ENCODE measurements at regions not wholly inside any gene's neighbourhood (a gene's known extent, or its start where the extent isn't known, plus 50 kb on each side); places are given as distances from the start of the nearest gene placed in this dataset.

- TF ChIP-seq ZBTB11 (CRISPR knock-in tag; IDR thresholded peaks at IDR 0.05) (no peak), RBBP5 (conservative IDR thresholded peaks at IDR 0.05) (no peak), IKZF2 (IDR thresholded peaks at IDR 0.05) (no peak), POLR2A (IDR thresholded peaks at IDR 0.05; ENCODE audit: low read depth, low read length) (no peak), CHD2 (IDR thresholded peaks at IDR 0.05; ENCODE audit: borderline replicate concordance, low read depth, low read length) (no peak), E4F1 (IDR thresholded peaks at IDR 0.05; ENCODE audit: borderline replicate concordance, partially characterized antibody) (no peak), FOXM1 (IDR thresholded peaks at IDR 0.05; ENCODE audit: low read depth, low read length) (no peak)
- TF ChIP-seq, protein P1, sequence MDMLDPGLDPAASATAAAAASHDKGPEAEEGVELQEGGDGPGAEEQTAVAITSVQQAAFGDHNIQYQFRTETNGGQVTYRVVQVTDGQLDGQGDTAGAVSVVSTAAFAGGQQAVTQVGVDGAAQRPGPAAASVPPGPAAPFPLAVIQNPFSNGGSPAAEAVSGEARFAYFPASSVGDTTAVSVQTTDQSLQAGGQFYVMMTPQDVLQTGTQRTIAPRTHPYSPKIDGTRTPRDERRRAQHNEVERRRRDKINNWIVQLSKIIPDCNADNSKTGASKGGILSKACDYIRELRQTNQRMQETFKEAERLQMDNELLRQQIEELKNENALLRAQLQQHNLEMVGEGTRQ (IDR thresholded peaks at IDR 0.05; ENCODE audit: borderline replicate concordance, low read depth, low read length) = no peak
These were observed 477.6 kb downstream of the TLE1 start (continued) for GRCh38 chr9:81211741-81212140.

Measured in GM12878 (cell line).